Right ventricle myocardium superior (tissue), 1 donor: ENCODE measurements at regions not wholly inside any gene's neighbourhood (a gene's known extent, or its start where the extent isn't known, plus 50 kb on each side); places are given as distances from the start of the nearest gene placed in this dataset.

Source experiments
- ATAC-seq: fragments of 200-7000 bp; cut with Tn5 transposase; one replicate; pipeline ENCODE4 v1.9.1; 2020; ENCODE audit warnings: mild to moderate bottlenecking; ENCODE audit not compliant: poor library complexity
- DNase-seq: peaks from one replicate; pipeline ENCODE4 v3.0.0-alpha.2; 2020
- intact Hi-C: fragments of 100-400 bp; cut with DNase I; formaldehyde crosslinking; loops from one replicate; pipeline ENCODE4 v1.11.2; 2022
- donor health status: DM: no; HTN: yes; CAD: no; lungs with severe emphysema.

GRCh38 chr11:27909386-27909785 lies 198.6 kb downstream of the KIF18A start:
- DNase-seq (no peak), ATAC-seq (no peak)
- intact Hi-C loops, result no loop called here

DNA sequence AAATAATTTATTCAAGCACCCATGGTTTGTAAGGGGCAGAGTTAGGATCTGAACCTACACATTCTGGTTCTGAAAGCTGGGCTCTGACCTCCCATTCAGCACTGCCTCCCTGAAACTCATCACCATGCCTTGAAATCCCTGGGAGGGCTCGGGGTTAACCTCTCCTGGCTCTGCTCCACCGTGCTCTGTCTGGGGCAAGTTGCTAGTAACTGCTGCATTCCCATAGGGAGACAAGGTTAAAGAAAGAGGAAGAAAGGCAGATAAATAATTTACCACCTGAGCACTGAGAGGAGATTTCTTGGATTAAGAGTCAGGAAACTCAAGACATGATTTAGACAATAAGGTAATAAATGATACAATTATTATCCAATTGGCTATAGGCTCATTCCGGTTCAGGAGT lies 199.3 kb downstream of the KIF18A start:
- intact Hi-C loops, result no loop called here
- ATAC-seq, result no peak
- DNase-seq, result no peak

GRCh38 chr11:27907530-27907929 lies 200.4 kb downstream of the KIF18A start:
- DNase-seq (no peak), ATAC-seq (no peak)
- intact Hi-C loops, result no loop called here

DNA sequence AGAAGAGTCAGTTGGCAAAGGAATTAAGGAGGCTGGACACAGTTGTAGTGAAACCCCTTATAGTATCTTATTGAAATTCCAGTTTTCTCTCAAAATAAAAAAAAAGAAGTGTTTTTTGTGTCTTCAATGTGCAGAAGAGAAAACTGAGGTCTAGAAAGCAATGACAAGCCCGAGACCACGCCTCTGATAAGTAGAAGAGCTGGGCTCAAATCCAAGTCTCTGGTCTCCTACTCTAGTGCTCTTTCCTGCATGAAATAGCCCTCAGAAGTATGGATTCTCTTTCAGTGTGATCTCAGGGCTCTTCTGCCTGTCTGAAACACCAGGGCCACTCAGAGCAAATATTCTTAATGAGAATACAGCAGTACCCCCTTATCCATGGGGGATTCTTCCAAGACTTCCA lies 200.9 kb downstream of the KIF18A start:
- no peak for DNase-seq
- no peak for ATAC-seq
- intact Hi-C loops, result no loop called here

DNA sequence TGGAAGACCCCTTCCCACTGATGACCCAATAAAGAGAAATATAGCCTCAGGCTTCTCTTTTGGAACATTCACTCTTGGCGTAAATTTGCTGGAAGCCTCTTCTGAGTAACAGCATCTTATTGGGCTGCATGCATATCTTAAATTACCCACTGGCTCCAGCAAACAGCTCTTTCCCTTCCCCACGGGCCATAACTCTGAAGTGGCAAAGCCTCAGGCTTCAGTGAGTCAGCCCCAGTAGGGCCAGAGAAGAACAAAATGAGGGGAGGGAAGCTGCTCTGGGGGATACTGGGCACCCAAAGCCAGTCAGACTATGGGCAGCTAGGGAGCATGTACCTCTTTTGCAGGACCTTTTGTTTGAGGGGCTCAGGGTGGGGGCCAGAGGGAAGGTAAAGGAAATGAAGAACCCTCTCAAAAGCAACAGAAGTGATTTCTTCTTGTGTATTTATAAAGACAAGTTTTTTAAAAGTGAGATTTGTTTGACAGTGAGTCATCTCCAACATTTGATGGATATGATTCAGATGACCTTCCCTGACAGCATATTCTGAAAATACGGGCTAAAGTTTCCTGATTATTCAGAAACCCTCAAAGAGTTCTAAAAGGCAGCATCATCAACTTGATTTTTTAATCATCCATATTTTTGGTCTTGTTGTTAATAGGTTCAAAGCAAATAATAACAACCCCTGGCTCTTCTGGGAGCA lies 203.4 kb downstream of the KIF18A start:
- no peak for ATAC-seq
- intact Hi-C loops, result no loop called here
- no peak for DNase-seq

GRCh38 chr11:27902981-27903624 lies 202.8 kb upstream of the BDNF start:
- no peak for ATAC-seq
- intact Hi-C loops, result no loop called here
- no peak for DNase-seq

- intact Hi-C loops, result no loop called here
- ATAC-seq (no peak), DNase-seq (no peak)
Observed at GRCh38 chr11:27898166-27898565, 197.9 kb upstream of the BDNF start.

GRCh38 chr11:27896096-27896495 lies 195.8 kb upstream of the BDNF start:
- ATAC-seq, result no peak
- no peak for DNase-seq
- intact Hi-C loops, result no loop called here

DNA sequence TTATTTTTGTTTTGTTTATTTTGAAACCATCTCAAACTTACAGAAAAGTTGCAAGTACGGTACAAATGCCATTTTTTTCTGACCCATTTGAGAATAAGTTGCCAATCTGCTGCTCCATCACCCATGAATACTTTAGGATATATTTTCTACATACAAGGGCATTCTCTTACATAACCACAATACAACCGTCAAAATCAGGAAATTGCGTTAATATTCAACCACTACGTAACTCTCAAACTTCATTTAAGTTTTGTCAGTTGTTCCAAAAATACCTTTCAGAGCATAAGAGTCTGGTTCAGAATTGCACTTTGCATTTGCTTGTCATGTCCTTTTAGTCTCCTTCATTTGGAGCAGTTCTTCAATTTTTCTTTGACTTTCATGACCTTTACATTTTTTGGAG lies 194.3 kb upstream of the BDNF start:
- no peak for DNase-seq
- ATAC-seq, result no peak
- intact Hi-C loops, result no loop called here

DNA sequence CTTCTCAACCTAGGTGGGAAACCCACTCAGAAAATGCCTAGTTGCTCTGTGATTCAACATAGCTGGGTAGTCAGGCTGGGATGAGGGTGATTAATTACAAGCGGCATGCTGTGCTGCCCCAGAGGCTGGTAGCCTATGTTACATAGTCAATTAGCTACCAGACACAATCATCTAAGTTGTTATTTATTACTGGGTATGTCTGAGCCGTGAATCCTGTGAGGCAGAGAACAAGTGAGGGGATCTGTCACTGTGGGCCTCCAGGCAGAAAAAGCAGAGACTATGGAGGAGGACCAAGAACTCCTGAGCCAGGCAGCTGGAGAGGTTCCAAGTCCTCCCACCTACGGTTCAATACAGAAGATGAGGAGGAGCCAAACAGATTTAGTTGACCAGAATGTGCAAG lies 186.6 kb upstream of the BDNF start:
- ATAC-seq (no peak), DNase-seq (no peak)
- intact Hi-C loops, result no loop called here

DNA sequence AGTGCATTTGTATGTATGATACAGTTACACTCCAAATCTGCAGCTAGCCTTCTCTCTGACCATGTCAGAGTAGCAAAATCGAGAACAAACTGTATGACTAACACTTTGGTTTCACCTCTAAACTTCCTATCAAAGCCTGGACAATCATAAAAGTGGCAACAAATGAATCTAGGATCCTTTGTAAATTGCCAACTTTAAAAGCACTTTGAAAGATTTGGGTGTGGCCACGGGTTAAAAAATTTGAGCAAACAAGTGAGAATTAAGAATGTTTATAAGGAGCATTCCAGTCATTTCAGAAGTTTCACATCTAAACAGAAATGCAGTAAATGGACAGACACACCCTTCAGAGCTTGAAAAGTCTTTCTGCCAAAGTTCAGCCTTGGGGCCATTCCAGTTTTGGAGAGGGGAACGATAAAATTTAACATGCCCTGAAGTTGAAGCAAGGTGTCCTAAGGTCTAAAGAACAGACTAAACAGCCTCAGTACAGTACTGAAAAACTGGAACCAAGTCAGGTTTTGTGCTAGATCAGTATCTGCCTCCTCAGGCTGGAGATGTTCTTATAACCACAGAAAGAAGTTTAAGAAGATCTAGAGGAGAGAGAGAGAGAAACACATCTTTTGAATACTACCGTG lies 181.9 kb upstream of the BDNF start:
- ATAC-seq, result no peak
- no peak for DNase-seq
- intact Hi-C loops, result no loop called here

DNA sequence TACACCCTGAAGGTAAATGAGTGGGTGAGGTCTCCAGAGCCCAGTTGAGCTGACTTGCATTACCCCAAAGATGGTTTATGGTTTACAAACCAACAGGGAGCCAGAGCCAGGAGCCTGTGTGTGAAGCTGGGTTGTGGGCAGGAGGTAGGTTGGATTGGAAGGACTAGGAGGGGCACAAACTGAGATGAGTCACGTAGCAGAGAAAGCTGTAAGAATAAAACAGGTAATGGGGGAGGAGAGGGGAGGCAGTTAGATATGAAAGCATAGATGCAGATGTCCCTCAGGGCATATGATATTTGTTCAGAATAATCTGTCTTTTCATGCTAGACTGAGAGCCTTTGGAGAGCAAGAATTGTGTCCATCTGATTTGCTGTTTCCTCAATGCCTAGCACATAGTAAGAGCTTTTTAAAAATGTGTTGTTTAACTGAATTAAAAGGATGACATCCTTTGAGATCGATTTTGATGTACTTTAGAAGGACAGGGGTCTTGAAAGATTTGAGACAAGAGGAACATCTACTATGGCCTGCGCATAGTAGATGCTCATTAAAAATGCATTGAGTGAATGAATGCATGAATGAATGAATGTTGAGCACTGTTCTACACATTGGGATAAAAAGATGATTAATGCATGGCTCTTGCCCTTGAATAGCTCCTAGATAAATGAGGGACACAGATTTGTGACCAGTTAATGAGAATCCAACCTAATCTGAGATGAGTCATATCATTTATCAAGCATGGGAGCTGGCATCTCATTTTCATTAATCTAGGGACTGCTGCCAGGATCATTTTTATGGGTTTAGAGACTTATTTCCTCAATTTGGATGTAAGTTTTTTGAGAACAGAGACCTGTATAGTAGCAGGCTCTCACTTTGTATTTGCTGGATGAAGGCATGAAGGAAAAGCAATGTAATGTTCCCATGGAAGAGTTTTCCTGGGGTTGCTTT lies 175.8 kb upstream of the BDNF start:
- ATAC-seq (peak; percentile 9), DNase-seq (no peak)
- intact Hi-C loops, result no loop called here

DNA sequence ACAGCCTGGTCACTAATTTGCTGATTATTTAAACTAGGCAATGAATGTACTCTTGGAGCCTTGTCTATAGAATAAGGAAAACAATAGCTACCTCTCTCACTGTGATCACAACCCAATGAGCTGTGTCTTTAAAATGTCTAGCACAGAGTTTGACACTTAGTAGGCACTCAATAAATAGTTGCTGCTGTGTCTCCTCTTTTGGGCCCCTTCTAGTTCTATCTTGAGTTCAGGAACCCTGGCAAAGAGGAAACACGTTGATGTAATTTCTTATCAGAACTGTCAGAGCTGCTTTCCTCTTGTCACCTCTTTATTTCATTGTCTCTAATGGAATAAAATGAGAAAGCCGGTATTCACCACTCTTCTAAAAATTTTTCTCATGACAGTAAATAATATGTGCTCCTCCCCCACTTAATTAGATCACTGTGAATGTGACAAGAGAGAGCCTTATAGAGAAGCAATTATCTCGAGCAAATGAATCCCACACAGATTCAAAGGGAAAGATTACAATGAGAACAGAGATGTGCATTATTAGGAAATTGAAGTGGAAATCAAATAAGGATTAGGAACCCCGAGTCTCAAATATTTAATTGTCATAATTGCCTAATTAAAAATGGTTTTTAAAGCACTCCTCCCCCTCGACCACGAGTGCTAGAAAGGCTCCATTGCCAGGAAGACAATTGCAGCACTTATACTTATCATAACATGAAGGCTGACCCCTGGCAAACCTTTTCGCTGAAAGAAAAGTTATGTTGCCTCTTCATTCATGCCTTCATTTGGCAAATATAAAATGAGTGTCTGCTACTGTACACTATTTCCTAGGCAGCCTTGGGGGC lies 175.0 kb upstream of the BDNF start:
- ATAC-seq (peak; percentile 68), DNase-seq (no peak)
- intact Hi-C loops, result no loop called here

DNA sequence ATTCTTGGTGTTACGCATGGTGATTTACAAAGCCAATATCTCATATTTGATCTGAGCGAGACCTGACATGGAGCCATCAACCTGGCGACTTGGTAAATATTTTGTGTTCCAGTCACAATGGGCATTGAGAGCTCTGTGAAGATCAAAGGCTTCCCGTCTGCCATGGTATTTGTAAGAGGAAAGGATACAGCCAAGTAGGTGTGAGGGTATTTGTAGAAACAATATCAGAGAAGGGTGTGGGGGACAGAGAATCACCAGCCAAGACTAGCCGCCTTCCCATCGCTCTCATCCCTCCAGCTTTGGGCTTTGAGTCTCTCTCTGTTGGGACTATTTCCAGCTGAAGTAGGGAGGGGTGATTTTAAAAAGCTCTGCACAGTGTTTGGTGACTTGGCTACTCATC lies 173.4 kb upstream of the BDNF start:
- ATAC-seq, result peak; percentile 84
- no peak for DNase-seq
- intact Hi-C loops, result no loop called here

- DNase-seq, result no peak
Observed at GRCh38 chr11:27871056-27871455, 170.8 kb upstream of the BDNF start.

DNA sequence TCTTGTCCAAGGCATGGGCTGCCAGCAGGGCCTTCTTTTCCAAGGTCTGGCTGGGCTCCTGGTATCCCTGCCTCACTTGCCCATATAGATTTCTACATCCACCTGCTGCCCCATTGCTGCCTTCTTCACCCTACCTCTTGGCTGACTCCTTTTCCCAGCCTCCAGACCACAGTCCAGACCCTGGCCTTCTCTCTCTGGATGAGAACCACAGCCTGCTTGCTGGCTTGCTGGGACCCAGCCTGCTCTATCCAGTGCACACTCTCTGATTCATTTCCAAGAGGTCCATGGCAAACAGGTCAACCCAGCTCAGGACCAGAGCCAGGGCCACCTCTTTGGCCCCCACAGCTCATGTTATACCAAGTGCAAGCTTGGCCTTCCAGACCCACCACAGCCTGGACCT lies 169.4 kb upstream of the BDNF start:
- ATAC-seq (no peak), DNase-seq (no peak)
- intact Hi-C loops, result no loop called here

More at GRCh38 chr11:27871056-27871455, 170.8 kb upstream of the BDNF start:
- ATAC-seq, result no peak
- intact Hi-C loops, result no loop called here

DNA sequence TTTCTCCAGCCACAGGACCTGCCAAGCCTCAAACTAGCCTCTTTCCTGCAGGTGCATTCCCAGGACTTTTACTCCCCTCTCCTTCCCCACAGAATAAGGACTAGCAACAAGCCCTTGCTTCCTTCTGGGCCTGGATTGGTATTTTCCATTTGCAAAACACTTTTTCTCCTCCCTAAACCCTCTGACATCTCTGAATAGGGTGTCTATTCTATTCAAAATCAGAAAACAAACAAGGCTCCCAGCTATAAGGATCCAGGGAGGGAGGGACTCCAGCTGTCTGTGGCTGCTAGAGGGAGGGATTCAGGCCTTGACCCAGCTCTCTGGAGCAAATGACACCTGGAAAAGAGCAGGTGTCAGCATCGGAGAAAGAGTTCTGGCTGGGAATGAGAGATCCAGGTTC lies 168.5 kb upstream of the BDNF start:
- no peak for ATAC-seq
- DNase-seq, result no peak
- intact Hi-C loops, result no loop called here

DNA sequence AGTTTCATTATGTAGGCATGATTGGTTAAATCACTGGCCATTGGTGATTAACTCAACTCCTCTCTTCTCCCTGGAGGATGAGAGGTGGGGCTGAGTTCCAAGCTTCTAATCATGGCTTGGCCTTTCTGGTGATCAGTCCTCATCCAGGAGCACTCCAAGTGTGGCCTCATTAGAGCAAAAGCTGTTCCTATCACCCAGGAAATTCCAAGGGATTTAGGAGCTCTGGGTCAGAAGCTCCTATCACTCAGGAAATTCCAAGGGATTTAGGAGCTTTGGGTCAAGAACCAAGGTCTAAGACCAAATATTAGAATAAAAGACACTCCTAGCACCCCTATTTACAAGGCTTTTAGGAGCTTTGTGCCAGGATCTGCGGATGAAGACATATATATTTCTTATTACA lies 168.0 kb upstream of the BDNF start:
- intact Hi-C loops, result no loop called here
- no peak for DNase-seq
- no peak for ATAC-seq
